WI38 (cell line): ENCODE measurements at regions not wholly inside any gene's neighbourhood (a gene's known extent, or its start where the extent isn't known, plus 50 kb on each side); places are given as distances from the start of the nearest gene placed in this dataset.

Experiments
- H3K4me3 ChIP-seq: 2 replicates; pipeline ENCODE4 v1.5.1; 2011; ENCODE audit warnings: low read depth, mild to moderate bottlenecking, control low read depth, low read length
- TF ChIP-seq, protein P1 (sequence below): IDR thresholded peaks from 2 replicates; pipeline ENCODE4 v1.5.1; 2012; ENCODE audit warnings: low read depth, mild to moderate bottlenecking, control low read depth, low read length

DNA sequence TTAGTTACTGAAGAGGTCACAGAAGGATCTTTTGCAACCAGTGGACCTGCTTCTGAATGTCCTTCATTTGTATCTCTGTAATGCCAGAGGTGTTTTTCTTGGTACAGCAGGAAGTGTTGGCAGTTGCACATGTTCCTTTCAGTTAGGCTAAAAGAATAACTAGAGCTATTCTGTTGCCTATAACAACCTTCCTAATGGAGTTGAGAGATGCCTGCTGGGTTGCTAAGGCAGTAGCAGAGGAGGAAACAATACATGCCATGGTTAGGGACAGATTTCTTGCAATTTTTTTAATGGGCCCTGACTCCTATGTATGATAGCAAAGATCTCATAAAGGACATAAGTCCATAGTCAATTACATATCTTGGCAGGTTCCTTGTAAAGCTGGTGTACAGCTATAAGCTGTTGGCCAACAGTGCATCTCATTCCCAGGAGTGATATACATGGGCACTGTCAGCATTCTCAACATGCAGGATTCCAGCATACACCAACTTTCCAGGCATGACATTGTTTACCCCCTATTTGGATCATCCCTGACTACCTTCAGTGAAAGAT lies 556.6 kb downstream of the CCER1 start:
- no peak overlapping the region for H3K4me3 ChIP-seq
- TF ChIP-seq, protein P1, sequence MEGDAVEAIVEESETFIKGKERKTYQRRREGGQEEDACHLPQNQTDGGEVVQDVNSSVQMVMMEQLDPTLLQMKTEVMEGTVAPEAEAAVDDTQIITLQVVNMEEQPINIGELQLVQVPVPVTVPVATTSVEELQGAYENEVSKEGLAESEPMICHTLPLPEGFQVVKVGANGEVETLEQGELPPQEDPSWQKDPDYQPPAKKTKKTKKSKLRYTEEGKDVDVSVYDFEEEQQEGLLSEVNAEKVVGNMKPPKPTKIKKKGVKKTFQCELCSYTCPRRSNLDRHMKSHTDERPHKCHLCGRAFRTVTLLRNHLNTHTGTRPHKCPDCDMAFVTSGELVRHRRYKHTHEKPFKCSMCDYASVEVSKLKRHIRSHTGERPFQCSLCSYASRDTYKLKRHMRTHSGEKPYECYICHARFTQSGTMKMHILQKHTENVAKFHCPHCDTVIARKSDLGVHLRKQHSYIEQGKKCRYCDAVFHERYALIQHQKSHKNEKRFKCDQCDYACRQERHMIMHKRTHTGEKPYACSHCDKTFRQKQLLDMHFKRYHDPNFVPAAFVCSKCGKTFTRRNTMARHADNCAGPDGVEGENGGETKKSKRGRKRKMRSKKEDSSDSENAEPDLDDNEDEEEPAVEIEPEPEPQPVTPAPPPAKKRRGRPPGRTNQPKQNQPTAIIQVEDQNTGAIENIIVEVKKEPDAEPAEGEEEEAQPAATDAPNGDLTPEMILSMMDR: no peak

DNA sequence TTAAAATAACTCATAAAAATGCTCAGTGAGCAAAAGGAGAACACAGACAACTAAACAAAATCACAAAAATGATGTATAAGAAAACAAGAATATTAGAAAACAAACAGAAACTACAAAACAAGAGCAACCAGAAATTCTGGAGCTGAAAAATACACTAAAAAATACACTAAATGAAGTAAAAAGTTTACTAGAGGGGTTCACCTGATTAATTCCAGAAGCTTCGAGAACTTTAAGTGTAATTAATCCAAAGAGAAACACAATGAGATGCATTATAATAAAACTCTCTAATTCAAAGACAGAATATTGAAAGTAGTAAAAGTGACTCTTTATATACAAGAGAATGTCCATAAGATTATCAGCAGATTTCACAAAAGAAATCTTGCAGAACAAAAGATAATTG lies 558.4 kb downstream of the CCER1 start:
- no peak overlapping the region for H3K4me3 ChIP-seq
- TF ChIP-seq, protein P1: no peak

DNA sequence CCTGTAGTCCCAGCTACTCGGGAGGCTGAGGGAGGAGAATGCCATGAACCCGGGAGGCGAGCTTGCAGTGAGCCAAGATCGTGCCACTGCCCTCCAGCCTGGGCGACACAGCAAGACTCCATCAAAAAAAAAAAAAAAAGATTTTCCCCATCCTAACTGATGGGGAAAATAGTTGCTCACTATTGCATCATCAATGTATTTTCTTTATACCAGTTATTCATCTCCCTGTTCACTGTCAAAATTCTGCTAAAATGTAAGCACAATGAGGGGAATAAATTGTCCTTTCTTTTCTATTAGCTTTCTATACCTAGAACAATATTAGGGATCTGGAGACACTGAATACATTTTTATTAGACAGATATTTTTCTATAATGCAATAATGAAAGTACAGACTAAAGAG lies 561.3 kb downstream of the CCER1 start:
- H3K4me3 ChIP-seq: no peak overlapping the region
- TF ChIP-seq, protein P1: no peak

DNA sequence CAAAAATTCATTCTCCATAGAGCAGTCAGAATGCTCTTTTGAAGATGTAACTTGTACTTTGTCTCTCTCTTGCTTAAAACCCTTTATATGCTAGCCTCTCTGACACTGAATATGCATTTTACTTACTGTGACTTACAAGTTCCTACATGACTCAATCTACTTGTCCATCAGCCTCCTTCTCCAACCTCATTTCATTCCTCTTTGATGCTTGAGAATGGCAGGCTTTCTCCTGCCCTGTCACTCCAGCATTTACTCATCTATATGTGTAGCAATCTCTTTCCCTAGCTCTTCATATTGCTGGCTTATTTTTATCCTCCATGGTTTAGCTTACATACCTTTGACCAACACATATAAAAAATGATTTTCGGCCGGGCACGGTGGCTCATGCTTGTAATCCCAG lies 561.9 kb downstream of the CCER1 start:
- TF ChIP-seq, protein P1: no peak
- no peak overlapping the region for H3K4me3 ChIP-seq

DNA sequence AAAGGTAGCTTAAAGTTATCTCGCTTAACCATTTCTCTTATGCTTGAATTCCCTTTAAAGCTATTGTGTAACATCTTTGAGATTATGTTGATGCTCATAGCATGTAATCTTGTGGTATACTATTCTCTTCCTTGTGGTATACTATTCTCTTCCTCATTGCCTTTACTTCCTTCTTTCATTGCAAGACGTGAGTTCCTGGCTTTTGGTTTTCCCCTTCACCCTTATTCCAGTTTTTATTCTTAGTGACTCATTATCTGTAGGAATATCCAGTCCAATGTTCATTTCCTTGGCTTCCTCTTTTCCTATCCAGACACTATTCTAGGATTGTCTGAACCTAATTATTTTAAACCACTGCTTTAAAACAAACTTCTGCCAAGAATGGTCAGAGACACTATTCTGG lies 564.0 kb downstream of the CCER1 start:
- TF ChIP-seq, protein P1: no peak
- H3K4me3 ChIP-seq: no peak overlapping the region

DNA sequence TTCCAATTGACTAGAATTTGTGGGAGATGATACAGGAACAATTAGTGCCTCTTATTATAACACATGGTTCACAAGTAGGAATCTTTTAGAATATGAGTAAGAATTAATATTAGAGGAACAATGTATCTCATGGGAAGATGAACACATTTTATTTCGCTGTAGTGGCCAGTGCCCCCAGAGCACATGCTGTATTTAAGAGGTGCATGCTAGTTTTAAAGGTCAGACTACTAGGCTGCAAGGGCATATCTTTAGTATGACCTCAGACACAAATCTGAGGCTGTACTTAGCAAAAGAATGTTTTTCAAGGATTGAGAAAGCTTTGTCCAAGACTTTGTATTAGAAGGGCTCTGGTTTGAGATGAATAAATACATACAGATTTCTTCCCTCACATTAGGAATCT lies 586.9 kb downstream of the CCER1 start:
- TF ChIP-seq, protein P1: no peak

DNA sequence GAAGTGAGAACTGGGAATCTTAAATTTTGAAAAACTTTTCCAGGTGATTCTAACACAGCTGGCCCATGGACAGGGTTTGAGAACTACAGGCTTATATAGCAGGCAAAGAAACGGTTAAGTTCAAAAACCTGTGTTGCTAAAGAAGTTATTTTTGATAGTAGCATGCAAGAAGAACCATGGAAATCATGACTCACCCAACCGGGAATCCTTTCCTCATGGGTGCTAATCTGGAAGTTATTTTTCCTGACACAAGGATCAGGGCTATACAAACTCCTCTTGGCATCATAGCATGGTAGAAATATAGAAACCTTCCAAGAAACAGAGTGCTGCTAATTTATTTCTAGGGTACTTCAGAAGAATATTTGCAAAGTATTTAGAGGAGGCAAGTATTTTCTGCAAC lies 588.7 kb downstream of the CCER1 start:
- H3K4me3 ChIP-seq: no peak overlapping the region
- TF ChIP-seq, protein P1: no peak

More for the DNA sequence above, 586.9 kb downstream of the CCER1 start:
- no peak overlapping the region for H3K4me3 ChIP-seq
